OCI-LY7 (cell line): ENCODE measurements at regions not wholly inside any gene's neighbourhood (a gene's known extent, or its start where the extent isn't known, plus 50 kb on each side); places are given as distances from the start of the nearest gene placed in this dataset.

Experiments
- CTCF ChIP-seq: fragments of 200-600 bp; sonication (generic); conservative IDR thresholded peaks from 2 replicates; pipeline ENCODE4 v1.5.1; 2014; ENCODE audit warnings: mild to moderate bottlenecking, antibody characterized with exemption, low read length, moderate library complexity, mixed read lengths
- EZH2phosphoT487 ChIP-seq: fragments of 200-600 bp; sonication (generic); IDR thresholded peaks from 2 replicates; pipeline ENCODE4 v1.6.1; 2018; ENCODE audit warnings: low read depth, borderline replicate concordance, mild to moderate bottlenecking, mixed run types, antibody characterized with exemption, low read length, moderate library complexity, mixed read lengths

- TF ChIP-seq CTCF (no peak), EZH2phosphoT487 (no peak)
Observed at GRCh38 chr12:88388566-88389540, 191.4 kb downstream of the KITLG start.
